HCT116 (cell line): ENCODE measurements at regions not wholly inside any gene's neighbourhood (a gene's known extent, or its start where the extent isn't known, plus 50 kb on each side); places are given as distances from the start of the nearest gene placed in this dataset.

Experiments
- ATAC-seq: fragments of 200-7000 bp; cut with Tn5 transposase; 2 replicates; pipeline ENCODE4 v1.9.1; 2020; ENCODE audit warnings: mild to moderate bottlenecking, moderate library complexity
- BruUV-seq: library from RNA; stranded (reverse); fragments of 400-500 nt; replicated peaks from 2 replicates; lab custom pipeline; 2021; lab: Mats Ljungman, UMichigan
- CTCF ChIA-PET: fragments of 300-600 bp; sonication (Branson Sonifier 250); formaldehyde crosslinking; loops from one replicate; lab custom pipeline; 2021; ENCODE audit warnings: antibody characterized with exemption; lab: Charles Lee
- POLR2A ChIA-PET: fragments of 300-600, 350-600 bp; sonication (Branson Sonifier 250); formaldehyde crosslinking; loops from one replicate; lab custom pipeline; 2021; ENCODE audit warnings: antibody characterized with exemption; lab: Charles Lee
- RAD21 ChIA-PET, 2 experiments: fragments of 300-600 bp; sonication (Branson Sonifier 250); formaldehyde crosslinking; loops; one replicate each; lab custom pipeline; 2023; ENCODE audit warnings: low total read pairs in 2 of 2; ENCODE audit not compliant: uncharacterized antibody in 2 of 2, unreplicated experiment in 2 of 2, low non-redundant PET in 1 of 2; lab: Charles Lee
- DNase-seq: peaks from one replicate; pipeline ENCODE4 v3.0.0-alpha.2; 2010; ENCODE audit warnings: low read depth, low spot score
- H2AFZ ChIP-seq: fragments of 200-600 bp; shearing (Covaris generic), sonication (generic); 2 replicates; pipeline ENCODE4 v1.6.1; 2017; ENCODE audit warnings: low read depth, mixed run types, mixed read lengths, antibody characterized with exemption, low read length; ENCODE audit not compliant: poor library complexity, severe bottlenecking
- H3K27ac ChIP-seq: 2 replicates; pipeline ENCODE4 v1.5.1; 2012; ENCODE audit warnings: low read depth, low read length
- H3K27me3 ChIP-seq: fragments of 200-600 bp; sonication (generic); 2 replicates; pipeline ENCODE4 v1.6.1; 2016; ENCODE audit warnings: mixed run types, low read length, mixed read lengths; ENCODE audit not compliant: insufficient read depth
- H3K36me3 ChIP-seq, 2 experiments: fragments of 200-500 bp in 1 of 2; fragments of 200-600 bp in 1 of 2; sonication (Bioruptor generic) in 1 of 2; sonication (generic) in 1 of 2; 2 replicates each; pipeline versions ENCODE4 v1.5.1 to v1.6.1; 2014 to 2016; ENCODE audit warnings: low read length in 2 of 2, inconsistent platforms in 1 of 2, mixed read lengths in 1 of 2, mixed run types in 1 of 2; ENCODE audit not compliant: insufficient read depth in 2 of 2, control insufficient read depth in 1 of 2
- H3K4me1 ChIP-seq, 2 experiments: fragments of 200-600 bp in 1 of 2; sonication (generic) in 1 of 2; 2 replicates each; pipeline versions ENCODE4 v1.5.1 to v1.6.1; 2012 to 2017; ENCODE audit warnings: low read length in 2 of 2, inconsistent platforms in 1 of 2, mild to moderate bottlenecking in 1 of 2, mixed read lengths in 1 of 2, mixed run types in 1 of 2, moderate library complexity in 1 of 2; ENCODE audit not compliant: insufficient read depth in 2 of 2, control insufficient read depth in 1 of 2
- H3K4me2 ChIP-seq: fragments of 200-600 bp; sonication (generic); 2 replicates; pipeline ENCODE4 v1.6.1; 2017; ENCODE audit warnings: mixed run types, low read length, mixed read lengths
- H3K4me3 ChIP-seq, 2 experiments: fragments of 200-600 bp in 1 of 2; sonication (generic) in 1 of 2; replicated peaks in 1 of 2; 2 replicates each; pipeline ENCODE4 v1.5.1; 2011 to 2016; ENCODE audit warnings: low read length in 2 of 2, control low read depth in 1 of 2, low read depth in 1 of 2, mild to moderate bottlenecking in 1 of 2, mixed read lengths in 1 of 2, mixed run types in 1 of 2
- H3K79me2 ChIP-seq: fragments of 200-600 bp; sonication (generic); 2 replicates; pipeline ENCODE4 v1.6.1; 2017; ENCODE audit warnings: mild to moderate bottlenecking, mixed run types, low read length, moderate library complexity, mixed read lengths; ENCODE audit not compliant: insufficient read depth
- H3K9ac ChIP-seq: fragments of 200-600 bp; sonication (generic); 2 replicates; pipeline ENCODE4 v1.6.1; 2016; ENCODE audit warnings: low read length, mixed read lengths
- H3K9me2 ChIP-seq: fragments of 200-600 bp; sonication (generic), shearing (Covaris generic); 2 replicates; pipeline ENCODE4 v1.6.1; 2017; ENCODE audit warnings: mixed run types, mild to moderate bottlenecking, moderate library complexity; ENCODE audit not compliant: insufficient read depth
- H3K9me3 ChIP-seq, 2 experiments: fragments of 200-500 bp in 1 of 2; fragments of 200-600 bp in 1 of 2; sonication (Bioruptor generic) in 1 of 2; sonication (generic) in 1 of 2; 2 replicates each; pipeline ENCODE4 v1.6.1; 2014 to 2017; ENCODE audit warnings: low read length in 2 of 2, mixed read lengths in 2 of 2, inconsistent platforms in 1 of 2, low read depth in 1 of 2, mild to moderate bottlenecking in 1 of 2, mixed run types in 1 of 2, moderate library complexity in 1 of 2; ENCODE audit not compliant: control insufficient read depth in 1 of 2, insufficient read depth in 1 of 2
- H4K20me1 ChIP-seq: fragments of 200-600 bp; sonication (generic), shearing (Covaris generic); 2 replicates; pipeline ENCODE4 v1.6.1; 2017; ENCODE audit warnings: mixed run types, mild to moderate bottlenecking, moderate library complexity; ENCODE audit not compliant: insufficient read depth
- ATF3 ChIP-seq: IDR thresholded peaks from 2 replicates; pipeline ENCODE4 v1.6.1; 2012
- CBX3 ChIP-seq: IDR thresholded peaks from 2 replicates; pipeline ENCODE4 v1.6.1; 2012; ENCODE audit warnings: low read depth
- EGR1 ChIP-seq: IDR thresholded peaks from 2 replicates; pipeline ENCODE4 v1.6.1; 2012; ENCODE audit warnings: low read depth
- FOSL1 ChIP-seq: IDR thresholded peaks from 2 replicates; pipeline ENCODE4 v1.6.1; 2012; ENCODE audit warnings: low read depth
- SIN3A ChIP-seq: IDR thresholded peaks from 2 replicates; pipeline ENCODE4 v1.6.1; 2012; ENCODE audit warnings: low read depth
- SP1 ChIP-seq: IDR thresholded peaks from 2 replicates; pipeline ENCODE4 v1.6.1; 2012; ENCODE audit warnings: low read depth
- SRF ChIP-seq: IDR thresholded peaks from 2 replicates; pipeline ENCODE4 v1.6.1; 2012; ENCODE audit warnings: low read depth
- ZNF274 ChIP-seq: fragments of 200-500 bp; sonication (Bioruptor generic); IDR thresholded peaks from 2 replicates; pipeline ENCODE4 v1.6.1; 2014; ENCODE audit warnings: mild to moderate bottlenecking, low read depth, low read length, inconsistent platforms
- intact Hi-C: fragments of 100-400 bp; cut with micrococcal nuclease; formaldehyde crosslinking; loops from 2 replicates; pipeline ENCODE4 v1.10.0; 2022
- TF ChIP-seq, protein P1 (sequence below), 3 experiments: fragments of 200-600 bp in 1 of 3; sonication (generic) in 1 of 3; IDR thresholded peaks in 2 of 3; conservative IDR thresholded peaks in 1 of 3; 2 replicates each; pipeline ENCODE4 v1.5.1; 2012 to 2017; ENCODE audit warnings: low read depth in 2 of 3, low read length in 2 of 3, antibody characterized with exemption in 1 of 3, borderline replicate concordance in 1 of 3, control low read depth in 1 of 3, mild to moderate bottlenecking in 1 of 3, mixed read lengths in 1 of 3, mixed run types in 1 of 3, moderate library complexity in 1 of 3; ENCODE audit not compliant: insufficient read depth in 1 of 3
- TF ChIP-seq, protein P2 (sequence below): IDR thresholded peaks from 2 replicates; pipeline ENCODE4 v1.6.1; 2012
- TF ChIP-seq, protein P3 (sequence below): IDR thresholded peaks from 2 replicates; pipeline ENCODE4 v1.6.1; 2011; ENCODE audit warnings: mild to moderate bottlenecking, low read length, moderate library complexity; ENCODE audit not compliant: insufficient replicate concordance; ENCODE audit errors: extremely low read depth

DNA sequence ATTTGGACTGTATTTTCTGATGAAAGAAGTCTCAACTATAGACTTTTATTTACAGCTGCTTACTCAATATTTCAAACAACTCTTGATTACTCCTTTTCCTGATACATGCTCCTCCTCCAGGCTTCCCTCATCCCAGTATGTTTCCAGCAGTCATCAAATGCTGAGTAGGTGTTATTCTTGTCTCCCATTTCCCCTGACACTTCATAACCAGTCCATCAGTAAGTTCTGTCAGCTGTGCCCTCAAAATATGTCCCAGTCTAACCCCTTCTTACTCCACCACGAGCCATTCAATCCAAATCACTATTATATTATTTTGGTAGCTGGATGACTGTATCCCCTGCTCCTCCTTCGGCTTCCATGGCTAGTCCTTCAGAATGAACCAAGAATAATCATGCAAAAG, 189.1 kb upstream of the DTNA start:
- Histone ChIP-seq H3K4me2 (no peak overlapping the region), H2AFZ (no peak overlapping the region), H3K4me3 (no peak overlapping the region), H3K9me3 (no peaks in the 10 kb centered on the region), H3K9me2 (no peaks in the 10 kb centered on the region), H3K79me2 (no peaks in the 10 kb centered on the region), H3K36me3 (no peaks in the 10 kb centered on the region), H3K27ac (no peak overlapping the region)
- ATAC-seq: no peak
- POLR2A ChIA-PET: no interaction called here
- CTCF ChIA-PET: no interaction called here
- RAD21 ChIA-PET: no interaction called here
- no peak for DNase-seq
- intact Hi-C loops: no loop called here
- TF ChIP-seq, protein P1, sequence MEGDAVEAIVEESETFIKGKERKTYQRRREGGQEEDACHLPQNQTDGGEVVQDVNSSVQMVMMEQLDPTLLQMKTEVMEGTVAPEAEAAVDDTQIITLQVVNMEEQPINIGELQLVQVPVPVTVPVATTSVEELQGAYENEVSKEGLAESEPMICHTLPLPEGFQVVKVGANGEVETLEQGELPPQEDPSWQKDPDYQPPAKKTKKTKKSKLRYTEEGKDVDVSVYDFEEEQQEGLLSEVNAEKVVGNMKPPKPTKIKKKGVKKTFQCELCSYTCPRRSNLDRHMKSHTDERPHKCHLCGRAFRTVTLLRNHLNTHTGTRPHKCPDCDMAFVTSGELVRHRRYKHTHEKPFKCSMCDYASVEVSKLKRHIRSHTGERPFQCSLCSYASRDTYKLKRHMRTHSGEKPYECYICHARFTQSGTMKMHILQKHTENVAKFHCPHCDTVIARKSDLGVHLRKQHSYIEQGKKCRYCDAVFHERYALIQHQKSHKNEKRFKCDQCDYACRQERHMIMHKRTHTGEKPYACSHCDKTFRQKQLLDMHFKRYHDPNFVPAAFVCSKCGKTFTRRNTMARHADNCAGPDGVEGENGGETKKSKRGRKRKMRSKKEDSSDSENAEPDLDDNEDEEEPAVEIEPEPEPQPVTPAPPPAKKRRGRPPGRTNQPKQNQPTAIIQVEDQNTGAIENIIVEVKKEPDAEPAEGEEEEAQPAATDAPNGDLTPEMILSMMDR (IDR thresholded peaks at IDR 0.05 in 2 of 3, conservative IDR thresholded peaks at IDR 0.05 in 1 of 3; ENCODE audit: borderline replicate concordance in 1 of 3, insufficient read depth in 1 of 3, low read depth in 2 of 3, low read length in 2 of 3): no peak
- TF ChIP-seq CBX3 (no peak), ZNF274 (no peak), SP1 (no peak), EGR1 (no peak), FOSL1 (no peak), SIN3A (no peak), SRF (no peak), ATF3 (no peak)
- TF ChIP-seq, protein P2, sequence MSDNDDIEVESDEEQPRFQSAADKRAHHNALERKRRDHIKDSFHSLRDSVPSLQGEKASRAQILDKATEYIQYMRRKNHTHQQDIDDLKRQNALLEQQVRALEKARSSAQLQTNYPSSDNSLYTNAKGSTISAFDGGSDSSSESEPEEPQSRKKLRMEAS: no peak
- TF ChIP-seq, protein P3, sequence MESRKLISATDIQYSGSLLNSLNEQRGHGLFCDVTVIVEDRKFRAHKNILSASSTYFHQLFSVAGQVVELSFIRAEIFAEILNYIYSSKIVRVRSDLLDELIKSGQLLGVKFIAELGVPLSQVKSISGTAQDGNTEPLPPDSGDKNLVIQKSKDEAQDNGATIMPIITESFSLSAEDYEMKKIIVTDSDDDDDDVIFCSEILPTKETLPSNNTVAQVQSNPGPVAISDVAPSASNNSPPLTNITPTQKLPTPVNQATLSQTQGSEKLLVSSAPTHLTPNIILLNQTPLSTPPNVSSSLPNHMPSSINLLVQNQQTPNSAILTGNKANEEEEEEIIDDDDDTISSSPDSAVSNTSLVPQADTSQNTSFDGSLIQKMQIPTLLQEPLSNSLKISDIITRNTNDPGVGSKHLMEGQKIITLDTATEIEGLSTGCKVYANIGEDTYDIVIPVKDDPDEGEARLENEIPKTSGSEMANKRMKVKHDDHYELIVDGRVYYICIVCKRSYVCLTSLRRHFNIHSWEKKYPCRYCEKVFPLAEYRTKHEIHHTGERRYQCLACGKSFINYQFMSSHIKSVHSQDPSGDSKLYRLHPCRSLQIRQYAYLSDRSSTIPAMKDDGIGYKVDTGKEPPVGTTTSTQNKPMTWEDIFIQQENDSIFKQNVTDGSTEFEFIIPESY: no peak
- TF ChIP-seq, all 23 proteins: peak for 0
- peaks cover 9% of the 10 kb centered on the region; the same call in 1 of the 2 replicates for H3K27me3 ChIP-seq
- no peaks in the 10 kb centered on the region for H3K4me1 ChIP-seq
- no peak overlapping the region for H3K9ac ChIP-seq
- H4K20me1 ChIP-seq: no peaks in the 10 kb centered on the region
- no TSS peak for BruUV-seq
